AG04450 (cell line): ENCODE measurements at regions not wholly inside any gene's neighbourhood (a gene's known extent, or its start where the extent isn't known, plus 50 kb on each side); places are given as distances from the start of the nearest gene placed in this dataset.

Source experiments
- CTCF ChIA-PET: fragments of 300-600, 350-600 bp; formaldehyde crosslinking; extraction: SDS; loops from one replicate; lab custom pipeline; 2022; ENCODE audit warnings: antibody characterized with exemption, inconsistent platforms; lab: Charles Lee
- POLR2A ChIA-PET: fragments of 350-600 bp; formaldehyde crosslinking; extraction: SDS; loops from one replicate; lab custom pipeline; 2021; ENCODE audit warnings: antibody characterized with exemption, inconsistent platforms; lab: Yijun Ruan, JAX
- DNase-seq: peaks from one replicate; pipeline ENCODE4 v3.0.0-alpha.2; 2011; ENCODE audit warnings: low read depth, low spot score
- H3K27ac ChIP-seq: one replicate; pipeline ENCODE4 v1.5.1; 2012; ENCODE audit warnings: low read depth, low read length, control low read depth
- H3K27me3 ChIP-seq: one replicate; pipeline ENCODE4 v1.6.0; 2012; ENCODE audit warnings: low read length; ENCODE audit not compliant: control insufficient read depth, insufficient read depth
- H3K4me3 ChIP-seq: 2 replicates; pipeline ENCODE4 v1.5.1; 2011; ENCODE audit warnings: mild to moderate bottlenecking, low read depth, low read length, control low read depth
- H3K9me3 ChIP-seq: 2 replicates; pipeline ENCODE4 v1.5.1; 2012; ENCODE audit warnings: low read length; ENCODE audit not compliant: control insufficient read depth, insufficient read depth
- TF ChIP-seq, protein P1 (sequence below): IDR thresholded peaks from 2 replicates; pipeline ENCODE4 v1.5.1; 2011; ENCODE audit warnings: low read depth, low read length, control low read depth, inconsistent platforms

DNA sequence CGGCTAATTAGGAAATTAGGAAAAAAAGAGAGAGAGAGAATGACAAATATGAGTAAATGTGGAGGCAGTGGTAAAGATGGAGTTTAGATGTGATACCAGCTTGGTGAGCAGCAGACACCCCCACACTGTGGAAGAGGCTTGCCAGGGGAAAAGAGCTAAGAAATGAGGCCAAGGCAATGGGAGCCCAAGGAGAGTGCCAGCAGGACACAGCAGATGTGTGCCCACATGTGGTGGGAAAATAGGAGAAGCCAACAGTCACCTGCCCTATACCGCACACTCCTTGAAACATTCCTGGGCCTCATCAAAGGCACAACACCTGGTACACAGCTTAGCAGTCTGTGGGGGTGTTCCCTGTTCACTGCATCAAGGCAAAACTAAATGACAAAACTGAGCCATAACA lies 104.9 kb downstream of the FAM76B start:
- Histone ChIP-seq H3K9me3 (no peaks in the 10 kb centered on the region), H3K4me3 (no peak overlapping the region), H3K27ac (no peak overlapping the region), H3K27me3 (no peaks in the 10 kb centered on the region)
- no peak for DNase-seq
- ChIA-PET CTCF (interaction anchor here (1.1 kb wide), 1 partner anchor 21 kb away, joined by 4 read pairs; no protein-coding TSS in a partner anchor), POLR2A (no interaction called here)
- TF ChIP-seq, protein P1, sequence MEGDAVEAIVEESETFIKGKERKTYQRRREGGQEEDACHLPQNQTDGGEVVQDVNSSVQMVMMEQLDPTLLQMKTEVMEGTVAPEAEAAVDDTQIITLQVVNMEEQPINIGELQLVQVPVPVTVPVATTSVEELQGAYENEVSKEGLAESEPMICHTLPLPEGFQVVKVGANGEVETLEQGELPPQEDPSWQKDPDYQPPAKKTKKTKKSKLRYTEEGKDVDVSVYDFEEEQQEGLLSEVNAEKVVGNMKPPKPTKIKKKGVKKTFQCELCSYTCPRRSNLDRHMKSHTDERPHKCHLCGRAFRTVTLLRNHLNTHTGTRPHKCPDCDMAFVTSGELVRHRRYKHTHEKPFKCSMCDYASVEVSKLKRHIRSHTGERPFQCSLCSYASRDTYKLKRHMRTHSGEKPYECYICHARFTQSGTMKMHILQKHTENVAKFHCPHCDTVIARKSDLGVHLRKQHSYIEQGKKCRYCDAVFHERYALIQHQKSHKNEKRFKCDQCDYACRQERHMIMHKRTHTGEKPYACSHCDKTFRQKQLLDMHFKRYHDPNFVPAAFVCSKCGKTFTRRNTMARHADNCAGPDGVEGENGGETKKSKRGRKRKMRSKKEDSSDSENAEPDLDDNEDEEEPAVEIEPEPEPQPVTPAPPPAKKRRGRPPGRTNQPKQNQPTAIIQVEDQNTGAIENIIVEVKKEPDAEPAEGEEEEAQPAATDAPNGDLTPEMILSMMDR: no peak

DNA sequence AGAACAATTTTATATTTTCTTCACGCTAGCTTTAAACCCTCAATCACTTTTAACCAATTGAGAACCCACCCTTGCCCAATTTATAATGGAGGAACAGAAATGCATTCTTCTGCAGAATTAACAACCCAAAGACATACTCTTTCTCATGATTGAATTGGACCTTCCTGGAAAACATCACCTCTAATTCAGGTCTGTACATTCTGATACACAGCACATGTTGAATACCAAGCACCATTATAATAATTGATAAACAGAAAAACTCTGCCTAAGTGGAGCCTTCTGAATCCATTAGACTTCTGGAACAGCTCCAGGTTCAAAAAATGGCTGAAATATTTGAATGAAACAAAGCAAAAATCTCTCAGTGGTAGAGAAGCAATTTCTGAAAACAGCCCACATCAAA lies 105.4 kb downstream of the FAM76B start:
- CTCF ChIA-PET: no interaction called here
- DNase-seq: no peak
- Histone ChIP-seq H3K27me3 (no peaks in the 10 kb centered on the region), H3K4me3 (no peak overlapping the region), H3K9me3 (no peaks in the 10 kb centered on the region), H3K27ac (no peak overlapping the region)
- POLR2A ChIA-PET: no interaction called here
- TF ChIP-seq, protein P1: no peak

DNA sequence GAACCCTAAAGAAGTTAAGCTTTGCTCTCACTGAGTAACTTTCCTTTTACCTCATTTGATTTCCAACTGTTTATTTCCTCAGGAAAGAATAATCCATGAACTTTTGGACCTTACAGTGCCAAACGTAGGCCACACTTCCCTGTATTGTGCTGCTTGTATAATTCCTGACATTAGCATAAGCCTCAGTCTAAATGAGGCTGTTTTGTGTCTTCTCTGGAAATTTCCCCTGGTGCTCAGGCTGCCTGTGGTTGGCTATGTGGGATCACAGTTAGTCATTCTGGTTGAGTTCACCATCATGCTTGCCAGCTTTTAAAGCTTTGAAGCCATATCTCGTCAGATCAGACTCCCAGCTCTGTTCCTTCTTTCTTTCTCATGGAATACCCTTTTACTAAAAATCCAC lies 107.0 kb downstream of the FAM76B start:
- DNase-seq: no peak
- Histone ChIP-seq H3K27me3 (no peaks in the 10 kb centered on the region), H3K9me3 (no peaks in the 10 kb centered on the region), H3K27ac (no peak overlapping the region), H3K4me3 (no peak overlapping the region)
- ChIA-PET CTCF (interaction anchor here (5.2 kb wide), 1 partner anchor 23 kb away, joined by 25 read pairs; no protein-coding TSS in a partner anchor), POLR2A (no interaction called here)
- TF ChIP-seq, protein P1: no peak

DNA sequence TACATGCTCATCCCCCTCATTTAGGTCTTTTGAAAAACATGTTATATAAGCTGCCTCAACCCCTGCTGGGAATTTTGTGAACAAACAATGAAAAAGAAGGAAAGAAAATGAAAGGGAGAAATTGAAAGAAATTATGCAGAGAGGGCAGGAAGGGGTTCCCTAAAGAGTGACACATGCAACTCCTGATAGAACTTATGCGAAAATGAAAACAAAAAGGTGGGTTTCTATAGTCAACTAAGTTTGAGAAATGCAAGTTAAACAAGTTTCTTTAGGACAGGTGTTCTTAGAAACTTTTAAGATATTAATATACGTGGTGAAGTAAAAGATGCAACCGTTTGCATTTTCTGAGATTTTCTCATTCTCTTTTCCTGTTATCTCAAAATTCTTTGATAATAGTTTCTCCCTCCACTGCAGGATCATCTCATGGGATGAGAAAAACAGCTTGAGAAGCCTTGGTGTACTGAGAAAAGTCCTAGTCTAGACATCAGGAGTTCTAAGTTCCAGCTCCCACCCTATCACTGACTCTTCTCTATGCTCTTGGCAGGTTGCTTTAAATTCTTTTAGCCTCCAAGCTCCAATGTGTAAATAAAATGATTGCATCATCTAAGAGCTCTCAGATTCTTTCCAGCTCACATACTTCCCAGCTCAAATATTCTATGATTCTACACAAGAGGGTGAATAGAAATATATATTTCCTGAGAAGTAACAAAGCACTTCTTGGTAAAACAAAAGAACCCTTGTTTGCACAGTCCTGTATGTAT lies 109.2 kb downstream of the FAM76B start:
- H3K4me3 ChIP-seq: no peak overlapping the region
- no peak overlapping the region for H3K27ac ChIP-seq
- TF ChIP-seq, protein P1: no peak
- no peaks in the 10 kb centered on the region for H3K27me3 ChIP-seq
- ChIA-PET POLR2A (interaction anchor here (1.2 to 2.5 kb wide), 2 partner anchors 9 to 12 kb away, joined by 4 to 10 read pairs; no protein-coding TSS in a partner anchor), CTCF (interaction anchor here (1.1 to 5.2 kb wide), 2 partner anchors 25 to 529 kb away, joined by 3 to 25 read pairs; no protein-coding TSS in a partner anchor)
- peak; percentile 70 for DNase-seq
- no peaks in the 10 kb centered on the region for H3K9me3 ChIP-seq

DNA sequence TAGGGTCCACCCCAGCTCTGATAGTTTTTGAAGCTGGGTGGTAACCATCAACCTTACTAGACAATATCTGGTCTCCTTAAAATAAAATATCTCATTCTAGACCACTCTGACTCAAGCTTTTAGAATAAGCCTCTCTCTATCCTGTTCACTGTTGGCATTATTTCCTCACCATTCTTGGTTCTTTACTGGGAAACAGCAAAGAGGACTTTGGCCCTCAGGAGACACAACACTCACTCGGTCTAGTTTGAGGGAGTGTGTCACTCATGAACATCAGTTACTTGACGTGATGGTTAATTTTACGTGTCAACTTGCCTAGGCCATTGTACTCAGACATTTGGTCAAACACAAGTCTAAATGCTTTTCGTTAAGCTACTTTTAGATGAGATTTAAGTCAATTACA lies 110.6 kb downstream of the FAM76B start:
- H3K9me3 ChIP-seq: no peaks in the 10 kb centered on the region
- no peak overlapping the region for H3K4me3 ChIP-seq
- TF ChIP-seq, protein P1: no peak
- ChIA-PET CTCF (interaction anchor here (1.0 to 5.2 kb wide), 2 partner anchors 9 to 26 kb away, joined by 3 to 25 read pairs; no protein-coding TSS in a partner anchor), POLR2A (no interaction called here)
- no peak for DNase-seq
- H3K27me3 ChIP-seq: no peaks in the 10 kb centered on the region
- H3K27ac ChIP-seq: no peak overlapping the region
